Heart right ventricle (tissue), 16 donors: ENCODE measurements at regions not wholly inside any gene's neighbourhood (a gene's known extent, or its start where the extent isn't known, plus 50 kb on each side); places are given as distances from the start of the nearest gene placed in this dataset.

Experiments used
- ATAC-seq, 8 donors: fragments of 200-7000 bp; cut with Tn5 transposase; one replicate each; pipeline ENCODE4 v1.9.1; 2020; ENCODE audit warnings: mild to moderate bottlenecking in 8 of 8, moderate library complexity in 8 of 8, moderate number of reproducible peaks in 1 of 8
- DNase-seq, 2 donors: peaks; one replicate each; pipeline ENCODE4 v3.0.0-alpha.2; 2020
- H3K27ac ChIP-seq, 10 donors: fragments of 200-600 bp; sonication (generic) in 2 of 10; one replicate each; pipeline versions ENCODE4 v1.5.0 to v1.8.0; 2020 to 2022; ENCODE audit warnings: mild to moderate bottlenecking in 3 of 10
- H3K27me3 ChIP-seq, 7 donors: fragments of 200-600 bp; one replicate each; pipeline ENCODE4 v1.8.0; 2021 to 2022; ENCODE audit warnings: mild to moderate bottlenecking in 2 of 7
- H3K36me3 ChIP-seq, 9 donors: fragments of 200-600 bp; sonication (generic) in 1 of 9; one replicate each; pipeline versions ENCODE4 v1.5.0 to v1.8.0; 2020 to 2022; ENCODE audit warnings: mild to moderate bottlenecking in 2 of 9
- H3K4me1 ChIP-seq, 9 donors: fragments of 200-600 bp; sonication (generic) in 1 of 9; one replicate each; pipeline versions ENCODE4 v1.5.0 to v1.8.0; 2020 to 2022; ENCODE audit warnings: mild to moderate bottlenecking in 4 of 9
- H3K4me3 ChIP-seq, 10 donors: fragments of 200-600 bp; sonication (generic) in 2 of 10; one replicate each; pipeline versions ENCODE4 v1.5.0 to v1.8.0; 2020 to 2022; ENCODE audit warnings: mild to moderate bottlenecking in 7 of 10, moderate library complexity in 2 of 10
- H3K9me3 ChIP-seq, 11 donors: fragments of 200-600 bp in 10 of 11; sonication (generic) in 2 of 11; one replicate each; pipeline versions ENCODE4 v1.5.0 to v1.8.0; 2013 to 2022; ENCODE audit warnings: mild to moderate bottlenecking in 2 of 11, control low read depth in 1 of 11, moderate library complexity in 1 of 11
- WGBS, 2 donors: extraction: QIAGEN DNeasy Blood & Tissue Kit; methylation state at CpG; one replicate each; pipeline ENCODE4 v1.1.7; 2013; ENCODE audit warnings: inconsistent platforms in 1 of 2; 5-methylcytosine and 5-hydroxymethylcytosine counted together
- intact Hi-C, 10 donors: fragments of 100-400 bp; cut with DNase I; formaldehyde crosslinking; loops; one replicate each; pipeline versions ENCODE4 v1.11.1 to v1.14.2; 2022
- TF ChIP-seq, protein P1 (sequence below), 9 donors: fragments of 200-600 bp; sonication (generic) in 2 of 9; IDR thresholded peaks; one replicate each; pipeline versions ENCODE4 v1.5.0 to v1.8.0; 2021 to 2022; ENCODE audit warnings: antibody characterized with exemption in 9 of 9, mild to moderate bottlenecking in 5 of 9, moderate library complexity in 1 of 9
- donor health status: Arrhythmogenic right ventricular cardiomyopathy.
- donor health status: ischemic (EF 13 %, LVEDD 7.1; RV severe dilation, severe dysfunction).
- donor health status: healthy with polysubstance abuse.
- donor health status: DM: no; HTN: yes; CAD: no.
- donor health status: DM: no; HTN: no; CAD: no.
- donor health status: ischemic (EF 25% LVEDD 6.9; RV normal size, moderate dysfunction).
- donor health status: ischemic (EF 25% LVEDD 5.7; RV mildly dilated, moderate dysfunction).
- donor health status: healthy.
- donor health status: DM: yes; HTN: yes; CAD: no.
- donor health status: Ischemic cardiomyopathy.
- donor health status: ischemic (EF 35%, LVEDD 5.7; RV mildly dilated, moderate dysfunction).
- donor health status: nonischemic (EF 11% LVEDD 7.7; RV severe dilation, severe dysfunction).
- donor health status: DM: yes; HTN: yes; CAD: no.
- donor health status: PGD.
- donor health status: ischemic (EF 29% LVEDD 5.4; RV normal size, mild dysfunction).
- donor health status: nonischemic (EF 23%, LVEDD 6.1; RV moderate dilation, normal function).

DNA sequence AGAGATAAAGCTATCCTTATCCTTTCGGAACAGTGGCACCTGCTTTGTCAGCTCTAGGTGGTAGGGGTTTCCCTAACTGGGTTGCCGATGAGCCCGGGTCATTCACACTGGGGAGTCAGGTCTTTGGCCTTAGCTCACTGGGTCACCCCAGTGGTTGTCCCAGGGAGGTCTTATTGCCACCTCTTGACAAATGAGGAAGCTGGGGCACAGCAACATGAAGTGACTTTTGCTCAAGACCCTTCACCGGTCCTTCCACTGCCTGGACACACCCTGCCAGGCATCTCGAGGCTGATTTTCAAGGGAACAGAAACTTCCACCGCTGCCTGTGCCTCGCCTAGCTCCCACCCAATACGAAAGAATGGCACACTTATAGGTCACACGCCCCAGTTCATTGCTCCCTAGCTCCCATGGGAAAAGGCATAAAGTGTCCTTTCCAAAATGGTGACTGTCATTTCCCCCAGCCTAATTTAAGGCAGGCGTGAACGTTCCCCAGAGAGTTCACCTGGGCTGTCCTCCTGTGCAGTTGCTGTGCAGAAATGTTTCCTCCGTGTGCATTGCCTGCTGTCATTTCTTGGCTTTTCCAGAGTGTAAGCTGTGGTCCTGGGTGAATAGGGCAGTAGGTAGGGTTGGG, 156.1 kb upstream of the CCND2 start:
- Histone ChIP-seq H3K4me3 (no peak overlapping the region), H3K27me3 (peaks cover 0 to 55% (median 0%) of the 10 kb centered on the region in 7 donors), H3K4me1 (peaks cover 0 to 33% (median 19%) of the 10 kb centered on the region in 9 donors), H3K36me3 (no peaks in the 10 kb centered on the region), H3K27ac (no peak overlapping the region), H3K9me3 (no peaks in the 10 kb centered on the region)
- TF ChIP-seq, protein P1, sequence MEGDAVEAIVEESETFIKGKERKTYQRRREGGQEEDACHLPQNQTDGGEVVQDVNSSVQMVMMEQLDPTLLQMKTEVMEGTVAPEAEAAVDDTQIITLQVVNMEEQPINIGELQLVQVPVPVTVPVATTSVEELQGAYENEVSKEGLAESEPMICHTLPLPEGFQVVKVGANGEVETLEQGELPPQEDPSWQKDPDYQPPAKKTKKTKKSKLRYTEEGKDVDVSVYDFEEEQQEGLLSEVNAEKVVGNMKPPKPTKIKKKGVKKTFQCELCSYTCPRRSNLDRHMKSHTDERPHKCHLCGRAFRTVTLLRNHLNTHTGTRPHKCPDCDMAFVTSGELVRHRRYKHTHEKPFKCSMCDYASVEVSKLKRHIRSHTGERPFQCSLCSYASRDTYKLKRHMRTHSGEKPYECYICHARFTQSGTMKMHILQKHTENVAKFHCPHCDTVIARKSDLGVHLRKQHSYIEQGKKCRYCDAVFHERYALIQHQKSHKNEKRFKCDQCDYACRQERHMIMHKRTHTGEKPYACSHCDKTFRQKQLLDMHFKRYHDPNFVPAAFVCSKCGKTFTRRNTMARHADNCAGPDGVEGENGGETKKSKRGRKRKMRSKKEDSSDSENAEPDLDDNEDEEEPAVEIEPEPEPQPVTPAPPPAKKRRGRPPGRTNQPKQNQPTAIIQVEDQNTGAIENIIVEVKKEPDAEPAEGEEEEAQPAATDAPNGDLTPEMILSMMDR (IDR thresholded peaks at IDR 0.05): no peak
- ATAC-seq: no peak
- DNase-seq: no peak
- intact Hi-C loops: loop anchor here in 2 of 10 donors (10.0 kb wide), 2 partner anchors 117 to 167 kb away; no protein-coding TSS in a partner anchor
- WGBS, 2 donors: 78 to 83% methylated on average over 12 of the region's 12 CpGs

DNA sequence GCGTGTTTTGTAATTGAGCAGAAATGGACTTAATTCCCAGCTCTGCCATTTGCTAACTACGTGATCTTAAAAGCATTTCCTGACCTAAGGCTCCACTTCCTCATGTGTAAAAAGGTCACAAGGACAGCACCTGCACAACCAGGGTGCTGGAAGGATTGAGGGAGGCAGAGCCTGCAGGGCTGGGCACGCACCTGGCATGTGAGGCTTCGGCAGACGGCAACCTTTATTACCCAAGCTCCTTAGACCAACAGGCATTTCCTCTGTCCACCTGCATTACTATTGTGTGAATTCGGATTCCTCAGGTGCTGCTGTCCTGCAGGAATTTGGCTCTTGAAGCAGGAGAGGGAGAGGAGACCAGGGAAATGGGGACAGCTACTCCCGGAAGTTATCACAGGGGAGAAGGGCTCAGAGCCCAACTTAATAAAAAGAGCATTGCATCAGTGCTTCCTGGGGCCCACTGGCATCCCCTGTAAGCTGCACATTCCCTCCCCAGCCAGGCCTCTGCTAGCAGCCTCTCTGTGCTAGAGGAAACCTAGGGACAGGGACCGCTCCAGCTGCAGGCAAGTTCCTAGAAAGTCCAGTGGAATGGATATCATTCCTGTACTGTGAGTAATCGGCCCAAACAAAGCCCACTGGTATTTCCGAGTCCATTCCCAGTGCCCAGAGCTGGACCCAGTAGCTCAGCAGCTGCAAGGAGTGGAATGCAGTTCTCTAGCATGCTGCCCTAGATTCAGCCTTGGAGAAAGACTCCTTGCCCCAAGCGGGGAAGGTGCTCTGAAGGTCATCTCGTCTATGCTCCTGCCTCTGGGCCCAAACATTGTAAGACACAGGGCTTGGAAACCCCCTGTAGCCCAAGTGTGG, 157.1 kb upstream of the CCND2 start:
- H3K9me3 ChIP-seq: no peaks in the 10 kb centered on the region
- intact Hi-C loops: loop anchor here in 2 of 10 donors (10.0 kb wide), 2 partner anchors 118 to 168 kb away; no protein-coding TSS in a partner anchor
- no peak overlapping the region for H3K27ac ChIP-seq
- 50 to 52% methylated on average over 12 of the region's 12 CpGs for WGBS, 2 donors
- peaks cover 0 to 33% (median 19%) of the 10 kb centered on the region in 9 donors for H3K4me1 ChIP-seq
- no peaks in the 10 kb centered on the region for H3K36me3 ChIP-seq
- no peak overlapping the region for H3K4me3 ChIP-seq
- DNase-seq (peak in 1 of 2 donors; percentile 41), ATAC-seq (peak; percentile 58 to 97 (median 78))
- H3K27me3 ChIP-seq: peaks cover 0 to 54% (median 0%) of the 10 kb centered on the region in 7 donors
- TF ChIP-seq, protein P1 (IDR thresholded peaks at IDR 0.05): no peak

DNA sequence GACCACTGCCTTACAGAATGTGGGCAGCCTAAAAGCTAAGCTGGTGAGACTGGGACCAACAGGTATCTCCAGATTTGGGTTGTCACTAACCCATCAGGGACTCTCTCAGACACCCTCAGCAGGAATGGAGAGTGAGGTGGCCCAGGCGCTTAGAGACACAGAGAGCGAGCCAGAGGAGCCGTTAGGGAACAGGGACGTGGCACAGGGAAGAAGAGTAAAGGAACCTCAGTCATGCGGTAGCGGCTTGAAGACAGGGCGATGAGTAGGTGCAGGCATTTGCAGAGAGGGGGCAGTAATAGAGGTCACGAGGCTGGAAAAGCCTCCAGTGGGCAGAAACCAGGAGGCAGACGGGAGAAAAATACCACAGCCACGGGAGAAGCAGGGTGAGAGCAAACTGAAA, 158.0 kb upstream of the CCND2 start:
- peaks cover 0 to 33% (median 19%) of the 10 kb centered on the region in 9 donors for H3K4me1 ChIP-seq
- intact Hi-C loops: loop anchor here in 2 of 10 donors (10.0 kb wide), 2 partner anchors 119 to 169 kb away; no protein-coding TSS in a partner anchor
- no peak overlapping the region for H3K27ac ChIP-seq
- ATAC-seq: no peak
- H3K4me3 ChIP-seq: no peak overlapping the region
- H3K9me3 ChIP-seq: no peaks in the 10 kb centered on the region
- no peak for DNase-seq
- H3K36me3 ChIP-seq: no peaks in the 10 kb centered on the region
- TF ChIP-seq, protein P1 (IDR thresholded peaks at IDR 0.05): peak in 1 of 9 donors; percentile 15
- WGBS, 2 donors: 70 to 74% methylated on average over 10 of the region's 10 CpGs
- H3K27me3 ChIP-seq: peaks cover 0 to 50% (median 0%) of the 10 kb centered on the region in 7 donors

DNA sequence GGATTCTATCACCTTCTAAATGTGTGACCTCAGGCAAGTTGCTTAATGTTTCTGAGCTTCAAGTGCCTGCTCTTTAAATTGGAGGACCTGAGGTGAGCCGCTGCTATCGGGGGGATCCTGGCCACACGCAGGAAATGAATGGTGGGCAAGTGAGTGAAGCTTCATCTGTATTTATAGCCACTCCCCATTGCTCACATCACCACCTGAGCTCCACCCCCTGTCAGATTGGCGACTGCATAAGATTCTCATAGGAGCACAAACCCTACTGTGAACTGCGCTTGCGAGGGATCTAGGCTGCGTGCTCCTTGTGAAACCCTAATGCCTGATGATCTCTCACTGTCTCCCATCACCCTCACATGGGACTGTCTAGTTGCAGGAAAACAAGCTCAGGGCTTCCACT, 158.6 kb upstream of the CCND2 start:
- 81 to 88% methylated on average over 7 of the region's 7 CpGs for WGBS, 2 donors

More for the DNA sequence above, 158.6 kb upstream of the CCND2 start:
- intact Hi-C loops: loop anchor here in 2 of 10 donors (10.0 kb wide), 2 partner anchors 120 to 170 kb away; no protein-coding TSS in a partner anchor
- H3K27ac ChIP-seq: no peak overlapping the region
- H3K27me3 ChIP-seq: peaks cover 0 to 50% (median 0%) of the 10 kb centered on the region in 7 donors
- no peak overlapping the region for H3K4me3 ChIP-seq
- DNase-seq (no peak), ATAC-seq (no peak)
- TF ChIP-seq, protein P1 (IDR thresholded peaks at IDR 0.05): no peak
- no peaks in the 10 kb centered on the region for H3K9me3 ChIP-seq
- H3K36me3 ChIP-seq: no peaks in the 10 kb centered on the region
- H3K4me1 ChIP-seq: peaks cover 0 to 33% (median 19%) of the 10 kb centered on the region in 9 donors
